Activated CD4-positive, alpha-beta T cell treated with anti-CD3 and anti-CD28 coated beads, Interleukin-2, amount 10 ng/mL, durations not matched to agents 24 days and 14 days (primary cell): ENCODE measurements at regions not wholly inside any gene's neighbourhood (a gene's known extent, or its start where the extent isn't known, plus 50 kb on each side); places are given as distances from the start of the nearest gene placed in this dataset.
"Not testable (repeated sequence)": the region's sequence is repeated elsewhere in the genome, so short reads cannot be mapped to it uniquely, and the experiment has no call there.

Experiments used
- DNase-seq: peaks from one replicate; pipeline ENCODE4 v3.0.0; 2022
- H3K27ac Mint-ChIP-seq: one replicate; pipeline ENCODE4 v1.8.0; 2022; ENCODE audit warnings: mild to moderate bottlenecking, mixed read lengths
- H3K27me3 Mint-ChIP-seq: one replicate; pipeline ENCODE4 v1.8.0; 2022; ENCODE audit warnings: mixed read lengths
- H3K36me3 Mint-ChIP-seq: one replicate; pipeline ENCODE4 v1.8.0; 2022; ENCODE audit warnings: low read depth, mild to moderate bottlenecking, mixed read lengths
- H3K4me1 Mint-ChIP-seq: one replicate; pipeline ENCODE4 v1.8.0; 2021; ENCODE audit warnings: mixed read lengths
- H3K4me3 Mint-ChIP-seq: one replicate; pipeline ENCODE4 v1.8.0; 2022; ENCODE audit warnings: mild to moderate bottlenecking, moderate library complexity, mixed read lengths
- H3K9me3 Mint-ChIP-seq: one replicate; pipeline ENCODE4 v1.8.0; 2021; ENCODE audit warnings: mixed read lengths
- intact Hi-C: fragments of 100-400 bp; cut with micrococcal nuclease; formaldehyde crosslinking; loops from one replicate; pipeline ENCODE4 v1.15.1; 2023

GRCh38 chr13:62185631-62186255 is 770.1 kb upstream of the PCDH20 start:
- Mint-ChIP-seq H3K4me3 (no peak overlapping the region), H3K27ac (no peak overlapping the region), H3K27me3 (no peaks in the 10 kb centered on the region), H3K4me1 (no peaks in the 10 kb centered on the region), H3K36me3 (no peaks in the 10 kb centered on the region), H3K9me3 (no peaks in the 10 kb centered on the region)
- intact Hi-C loops = no loop called here
- no peak for DNase-seq

- intact Hi-C loops = no loop called here
- no peak overlapping the region for H3K27ac Mint-ChIP-seq
- H3K9me3 Mint-ChIP-seq = peaks cover 9% of the 10 kb centered on the region
- H3K27me3 Mint-ChIP-seq = no peaks in the 10 kb centered on the region
- no peak overlapping the region for H3K4me3 Mint-ChIP-seq
- H3K36me3 Mint-ChIP-seq = no peaks in the 10 kb centered on the region
- H3K4me1 Mint-ChIP-seq = no peaks in the 10 kb centered on the region
- no peak for DNase-seq
These were observed 760.4 kb upstream of the PCDH20 start for GRCh38 chr13:62176051-62176450.

GRCh38 chr13:62173958-62174357 is 758.3 kb upstream of the PCDH20 start:
- no peaks in the 10 kb centered on the region for H3K27me3 Mint-ChIP-seq
- no peak for DNase-seq
- intact Hi-C loops = no loop called here
- no peaks in the 10 kb centered on the region for H3K4me1 Mint-ChIP-seq
- H3K27ac Mint-ChIP-seq = no peak overlapping the region
- no peaks in the 10 kb centered on the region for H3K36me3 Mint-ChIP-seq
- no peak overlapping the region for H3K4me3 Mint-ChIP-seq
- H3K9me3 Mint-ChIP-seq = peaks cover 14% of the 10 kb centered on the region

- Mint-ChIP-seq H3K4me3 (no peak overlapping the region), H3K36me3 (no peaks in the 10 kb centered on the region), H3K27ac (no peak overlapping the region), H3K27me3 (no peaks in the 10 kb centered on the region), H3K4me1 (no peaks in the 10 kb centered on the region), H3K9me3 (peaks cover 9% of the 10 kb centered on the region)
- DNase-seq = no peak
- intact Hi-C loops = no loop called here
These were observed 756.0 kb upstream of the PCDH20 start for GRCh38 chr13:62171697-62172096.

GRCh38 chr13:62168891-62169290 is 753.2 kb upstream of the PCDH20 start:
- H3K27me3 Mint-ChIP-seq = no peaks in the 10 kb centered on the region
- no peak overlapping the region for H3K4me3 Mint-ChIP-seq
- H3K36me3 Mint-ChIP-seq = no peaks in the 10 kb centered on the region
- DNase-seq = no peak
- H3K9me3 Mint-ChIP-seq = peaks cover 5% of the 10 kb centered on the region
- no peak overlapping the region for H3K27ac Mint-ChIP-seq
- intact Hi-C loops = no loop called here
- no peaks in the 10 kb centered on the region for H3K4me1 Mint-ChIP-seq

GRCh38 chr13:62167650-62168172 is 752.1 kb upstream of the PCDH20 start:
- intact Hi-C loops = no loop called here
- no peaks in the 10 kb centered on the region for H3K27me3 Mint-ChIP-seq

GRCh38 chr13:62162860-62163259 is 747.2 kb upstream of the PCDH20 start:
- Mint-ChIP-seq H3K4me1 (no peaks in the 10 kb centered on the region), H3K9me3 (peaks cover 2% of the 10 kb centered on the region), H3K27me3 (no peaks in the 10 kb centered on the region), H3K36me3 (no peaks in the 10 kb centered on the region), H3K4me3 (no peak overlapping the region), H3K27ac (no peak overlapping the region)
- no peak for DNase-seq
- intact Hi-C loops = no loop called here

More at GRCh38 chr13:62167650-62168172, 752.1 kb upstream of the PCDH20 start:
- Mint-ChIP-seq H3K9me3 (peaks cover 5% of the 10 kb centered on the region), H3K27ac (no peak overlapping the region), H3K4me1 (no peaks in the 10 kb centered on the region), H3K4me3 (no peak overlapping the region), H3K36me3 (no peaks in the 10 kb centered on the region)
- no peak for DNase-seq

- Mint-ChIP-seq H3K9me3 (peaks cover 12% of the 10 kb centered on the region), H3K4me3 (no peak overlapping the region), H3K27ac (no peak overlapping the region), H3K4me1 (no peaks in the 10 kb centered on the region), H3K36me3 (no peaks in the 10 kb centered on the region), H3K27me3 (no peaks in the 10 kb centered on the region)
- intact Hi-C loops = no loop called here
- DNase-seq = no peak
These were observed 742.9 kb upstream of the PCDH20 start for GRCh38 chr13:62158520-62158919.

GRCh38 chr13:62151724-62152123 is 736.1 kb upstream of the PCDH20 start:
- H3K27ac Mint-ChIP-seq, H3K27me3 Mint-ChIP-seq, H3K36me3 Mint-ChIP-seq, DNase-seq, intact Hi-C loops, H3K4me3 Mint-ChIP-seq, H3K4me1 Mint-ChIP-seq: not testable (repeated sequence)
- peaks cover 21% of the 10 kb centered on the region for H3K9me3 Mint-ChIP-seq

- no peak overlapping the region for H3K27ac Mint-ChIP-seq
- H3K9me3 Mint-ChIP-seq = peaks cover 10% of the 10 kb centered on the region
- DNase-seq = no peak
- no peaks in the 10 kb centered on the region for H3K4me1 Mint-ChIP-seq
- no peaks in the 10 kb centered on the region for H3K36me3 Mint-ChIP-seq
- no peak overlapping the region for H3K4me3 Mint-ChIP-seq
- H3K27me3 Mint-ChIP-seq = no peaks in the 10 kb centered on the region
- intact Hi-C loops = no loop called here
These were observed 726.4 kb upstream of the PCDH20 start for GRCh38 chr13:62142048-62142447.

GRCh38 chr13:62139597-62139996 is 723.9 kb upstream of the PCDH20 start:
- intact Hi-C loops = no loop called here
- H3K4me3 Mint-ChIP-seq = no peak overlapping the region

GRCh38 chr13:62137629-62138405 is 722.2 kb upstream of the PCDH20 start:
- H3K4me3 Mint-ChIP-seq = no peak overlapping the region
- no peaks in the 10 kb centered on the region for H3K4me1 Mint-ChIP-seq
- H3K27me3 Mint-ChIP-seq = no peaks in the 10 kb centered on the region
- no peaks in the 10 kb centered on the region for H3K9me3 Mint-ChIP-seq
- H3K27ac Mint-ChIP-seq = no peak overlapping the region
- DNase-seq = no peak
- no peaks in the 10 kb centered on the region for H3K36me3 Mint-ChIP-seq
- intact Hi-C loops = no loop called here

More at GRCh38 chr13:62139597-62139996, 723.9 kb upstream of the PCDH20 start:
- H3K9me3 Mint-ChIP-seq = no peaks in the 10 kb centered on the region
- DNase-seq = no peak
- no peaks in the 10 kb centered on the region for H3K4me1 Mint-ChIP-seq
- H3K36me3 Mint-ChIP-seq = no peaks in the 10 kb centered on the region
- H3K27ac Mint-ChIP-seq = no peak overlapping the region
- no peaks in the 10 kb centered on the region for H3K27me3 Mint-ChIP-seq

- no peak for DNase-seq
- no peaks in the 10 kb centered on the region for H3K4me1 Mint-ChIP-seq
- intact Hi-C loops = no loop called here
- no peaks in the 10 kb centered on the region for H3K36me3 Mint-ChIP-seq
- no peak overlapping the region for H3K4me3 Mint-ChIP-seq
- no peak overlapping the region for H3K27ac Mint-ChIP-seq
- peaks cover 4% of the 10 kb centered on the region for H3K9me3 Mint-ChIP-seq
- no peaks in the 10 kb centered on the region for H3K27me3 Mint-ChIP-seq
These were observed 716.0 kb upstream of the PCDH20 start for GRCh38 chr13:62131604-62132003.

GRCh38 chr13:62130062-62130970 is 714.7 kb upstream of the PCDH20 start:
- H3K4me1 Mint-ChIP-seq = no peaks in the 10 kb centered on the region
- no peak overlapping the region for H3K4me3 Mint-ChIP-seq
- H3K36me3 Mint-ChIP-seq = no peaks in the 10 kb centered on the region
- H3K27me3 Mint-ChIP-seq = no peaks in the 10 kb centered on the region
- H3K9me3 Mint-ChIP-seq = peaks cover 4% of the 10 kb centered on the region
- no peak for DNase-seq
- intact Hi-C loops = no loop called here
- H3K27ac Mint-ChIP-seq = no peak overlapping the region
